GM23338 (cell line): ENCODE measurements at regions not wholly inside any gene's neighbourhood (a gene's known extent, or its start where the extent isn't known, plus 50 kb on each side); places are given as distances from the start of the nearest gene placed in this dataset.
A peak's percentile ranks its signal among the peaks of the same experiment; 100 is the strongest.

Source experiments
- ATAC-seq: fragments of 200-7000 bp; cut with Tn5 transposase; 3 replicates; pipeline ENCODE4 v1.9.1; 2020
- DNase-seq: peaks from one replicate; pipeline ENCODE4 v3.0.0-alpha.2; 2015; ENCODE audit warnings: low spot score
- H2AFZ ChIP-seq: fragments of 200-600 bp; sonication (generic); 2 replicates; pipeline ENCODE4 v1.8.0; 2016; ENCODE audit warnings: antibody characterized with exemption, mild to moderate bottlenecking, moderate library complexity
- H3F3A ChIP-seq: fragments of 200-600 bp; sonication (generic); replicated peaks from 2 replicates; pipeline ENCODE4 v1.8.0; 2017; ENCODE audit warnings: antibody characterized with exemption, mixed run types, low read depth
- H3K27ac ChIP-seq: fragments of 200-600 bp; sonication (generic); 2 replicates; pipeline ENCODE4 v1.6.1; 2016; ENCODE audit warnings: low read depth
- H3K27me3 ChIP-seq: fragments of 200-600 bp; sonication (generic); 2 replicates; pipeline ENCODE4 v1.8.0; 2016; ENCODE audit warnings: mild to moderate bottlenecking, mixed run types, moderate library complexity; ENCODE audit not compliant: insufficient read depth
- H3K36me3 ChIP-seq: fragments of 200-600 bp; sonication (generic); 2 replicates; pipeline ENCODE4 v1.8.0; 2016; ENCODE audit warnings: mild to moderate bottlenecking; ENCODE audit not compliant: insufficient read depth
- H3K4me1 ChIP-seq: fragments of 200-600 bp; sonication (generic); 2 replicates; pipeline ENCODE4 v1.8.0; 2016; ENCODE audit warnings: mild to moderate bottlenecking, moderate library complexity; ENCODE audit not compliant: insufficient read depth
- H3K4me2 ChIP-seq: fragments of 200-600 bp; sonication (generic); 2 replicates; pipeline ENCODE4 v1.7.1; 2017; ENCODE audit warnings: mixed run types
- H3K4me3 ChIP-seq: fragments of 200-600 bp; sonication (generic); 2 replicates; pipeline ENCODE4 v1.6.1; 2016; ENCODE audit warnings: mixed run types
- H3K79me2 ChIP-seq: fragments of 200-600 bp; sonication (generic); replicated peaks from 2 replicates; pipeline ENCODE4 v1.8.0; 2017; ENCODE audit warnings: mild to moderate bottlenecking; ENCODE audit not compliant: insufficient read depth
- H3K9me2 ChIP-seq: fragments of 200-600 bp; sonication (generic); 2 replicates; pipeline ENCODE4 v1.8.0; 2017; ENCODE audit not compliant: insufficient read depth
- H4K20me1 ChIP-seq: fragments of 200-600 bp; sonication (generic); replicated peaks from 2 replicates; pipeline ENCODE4 v1.8.0; 2017; ENCODE audit warnings: mild to moderate bottlenecking; ENCODE audit not compliant: insufficient read depth
- H3K27ac Mint-ChIP-seq: 2 replicates; pipeline ENCODE4 v1.8.0; 2020; ENCODE audit warnings: inconsistent platforms, mild to moderate bottlenecking, moderate library complexity, mixed read lengths
- H3K27me3 Mint-ChIP-seq: 3 replicates; pipeline ENCODE4 v1.8.0; 2022; ENCODE audit warnings: low read depth, mild to moderate bottlenecking, moderate library complexity, mixed read lengths, inconsistent platforms; ENCODE audit not compliant: insufficient read depth, poor library complexity
- H3K36me3 Mint-ChIP-seq: 3 replicates; pipeline ENCODE4 v1.8.0; 2021; ENCODE audit warnings: low read depth, mild to moderate bottlenecking, inconsistent platforms, moderate library complexity, mixed read lengths
- H3K4me1 Mint-ChIP-seq: 3 replicates; pipeline ENCODE4 v1.8.0; 2020; ENCODE audit warnings: mild to moderate bottlenecking, inconsistent platforms, mixed read lengths
- H3K4me3 Mint-ChIP-seq: 3 replicates; pipeline ENCODE4 v1.8.0; 2021; ENCODE audit warnings: moderate library complexity, mild to moderate bottlenecking, inconsistent platforms, mixed read lengths
- H3K9me3 Mint-ChIP-seq: 3 replicates; pipeline ENCODE4 v1.8.0; 2020; ENCODE audit warnings: moderate library complexity, mild to moderate bottlenecking, inconsistent platforms, mixed read lengths
- CREB1 ChIP-seq: fragments of 250-450 bp; sonication (Bioruptor Pico); IDR thresholded peaks from 2 replicates; pipeline ENCODE4 v1.5.0; 2020; ENCODE audit warnings: low read depth, mild to moderate bottlenecking, moderate library complexity
- ETS1 ChIP-seq: IDR thresholded peaks from 2 replicates; pipeline ENCODE4 v1.6.1; 2016; ENCODE audit warnings: antibody characterized with exemption
- EZH2 ChIP-seq: fragments of 200-600 bp; sonication (generic); IDR thresholded peaks from one replicate; pipeline ENCODE4 v1.8.0; 2017; ENCODE audit warnings: antibody characterized with exemption, mild to moderate bottlenecking, low read depth; ENCODE audit not compliant: unreplicated experiment
- EZH2phosphoT487 ChIP-seq: fragments of 200-600 bp; sonication (generic); IDR thresholded peaks from one replicate; pipeline ENCODE4 v1.8.1; 2018; ENCODE audit warnings: antibody characterized with exemption; ENCODE audit not compliant: unreplicated experiment
- JUNB ChIP-seq: IDR thresholded peaks from one replicate; pipeline ENCODE4 v1.6.1; 2016; ENCODE audit warnings: antibody characterized with exemption; ENCODE audit not compliant: unreplicated experiment
- NANOG ChIP-seq: IDR thresholded peaks from 2 replicates; pipeline ENCODE4 v1.6.1; 2016; ENCODE audit warnings: antibody characterized with exemption, borderline replicate concordance
- POLR2AphosphoS5 ChIP-seq: IDR thresholded peaks from 2 replicates; pipeline ENCODE4 v1.6.1; 2016; ENCODE audit warnings: antibody characterized with exemption, low read depth
- REST ChIP-seq: IDR thresholded peaks from one replicate; pipeline ENCODE4 v1.6.1; 2018; ENCODE audit warnings: antibody characterized with exemption; ENCODE audit not compliant: unreplicated experiment
- STAT1 ChIP-seq: IDR thresholded peaks from one replicate; pipeline ENCODE4 v1.6.1; 2016; ENCODE audit warnings: antibody characterized with exemption; ENCODE audit not compliant: unreplicated experiment
- ZNF114 ChIP-seq: fragments of 250-450 bp; sonication (Bioruptor Pico); IDR thresholded peaks from 2 replicates; pipeline ENCODE4 v1.5.0; 2020; ENCODE audit warnings: mild to moderate bottlenecking, moderate library complexity
- ZNF331 ChIP-seq: fragments of 250-450 bp; sonication (Bioruptor Pico); IDR thresholded peaks from 2 replicates; pipeline ENCODE4 v1.5.0; 2020; ENCODE audit warnings: low read depth, mild to moderate bottlenecking, moderate library complexity
- TF ChIP-seq, protein P1 (sequence below): fragments of 250-450 bp; sonication (Bioruptor Pico); IDR thresholded peaks from 2 replicates; pipeline ENCODE4 v1.5.0; 2020; ENCODE audit warnings: mild to moderate bottlenecking, moderate library complexity
- TF ChIP-seq, protein P2 (sequence below), 2 experiments: fragments of 200-600 bp in 1 of 2; sonication (generic) in 1 of 2; conservative IDR thresholded peaks; 2 replicates each; pipeline versions ENCODE4 v1.5.1 to v1.6.1; 2016 to 2017; ENCODE audit warnings: antibody characterized with exemption in 2 of 2, low read depth in 2 of 2, mild to moderate bottlenecking in 2 of 2, moderate library complexity in 1 of 2

- H2AFZ ChIP-seq = no peak overlapping the region
- Mint-ChIP-seq H3K36me3 (no peaks in the 10 kb centered on the region), H3K4me1 (peaks cover 22% of the 10 kb centered on the region), H3K27ac (no peak overlapping the region), H3K9me3 (0 out of 3 replicates have a peak, but pooled peaks cover 2% of the 10 kb centered on the region), H3K27me3 (no peaks in the 10 kb centered on the region), H3K4me3 (no peak overlapping the region)
- DNase-seq (no peak), ATAC-seq (no peak)
- H3F3A ChIP-seq = no peaks in the 10 kb centered on the region
- H3K4me3 ChIP-seq = no peak overlapping the region
- TF ChIP-seq EZH2 = no peak
- no peak for TF ChIP-seq ETS1
- TF ChIP-seq STAT1 = no peak
- TF ChIP-seq ZNF114 (CRISPR knock-in tag) = no peak
- TF ChIP-seq NANOG = no peak
- TF ChIP-seq REST = no peak
- TF ChIP-seq, protein P1, sequence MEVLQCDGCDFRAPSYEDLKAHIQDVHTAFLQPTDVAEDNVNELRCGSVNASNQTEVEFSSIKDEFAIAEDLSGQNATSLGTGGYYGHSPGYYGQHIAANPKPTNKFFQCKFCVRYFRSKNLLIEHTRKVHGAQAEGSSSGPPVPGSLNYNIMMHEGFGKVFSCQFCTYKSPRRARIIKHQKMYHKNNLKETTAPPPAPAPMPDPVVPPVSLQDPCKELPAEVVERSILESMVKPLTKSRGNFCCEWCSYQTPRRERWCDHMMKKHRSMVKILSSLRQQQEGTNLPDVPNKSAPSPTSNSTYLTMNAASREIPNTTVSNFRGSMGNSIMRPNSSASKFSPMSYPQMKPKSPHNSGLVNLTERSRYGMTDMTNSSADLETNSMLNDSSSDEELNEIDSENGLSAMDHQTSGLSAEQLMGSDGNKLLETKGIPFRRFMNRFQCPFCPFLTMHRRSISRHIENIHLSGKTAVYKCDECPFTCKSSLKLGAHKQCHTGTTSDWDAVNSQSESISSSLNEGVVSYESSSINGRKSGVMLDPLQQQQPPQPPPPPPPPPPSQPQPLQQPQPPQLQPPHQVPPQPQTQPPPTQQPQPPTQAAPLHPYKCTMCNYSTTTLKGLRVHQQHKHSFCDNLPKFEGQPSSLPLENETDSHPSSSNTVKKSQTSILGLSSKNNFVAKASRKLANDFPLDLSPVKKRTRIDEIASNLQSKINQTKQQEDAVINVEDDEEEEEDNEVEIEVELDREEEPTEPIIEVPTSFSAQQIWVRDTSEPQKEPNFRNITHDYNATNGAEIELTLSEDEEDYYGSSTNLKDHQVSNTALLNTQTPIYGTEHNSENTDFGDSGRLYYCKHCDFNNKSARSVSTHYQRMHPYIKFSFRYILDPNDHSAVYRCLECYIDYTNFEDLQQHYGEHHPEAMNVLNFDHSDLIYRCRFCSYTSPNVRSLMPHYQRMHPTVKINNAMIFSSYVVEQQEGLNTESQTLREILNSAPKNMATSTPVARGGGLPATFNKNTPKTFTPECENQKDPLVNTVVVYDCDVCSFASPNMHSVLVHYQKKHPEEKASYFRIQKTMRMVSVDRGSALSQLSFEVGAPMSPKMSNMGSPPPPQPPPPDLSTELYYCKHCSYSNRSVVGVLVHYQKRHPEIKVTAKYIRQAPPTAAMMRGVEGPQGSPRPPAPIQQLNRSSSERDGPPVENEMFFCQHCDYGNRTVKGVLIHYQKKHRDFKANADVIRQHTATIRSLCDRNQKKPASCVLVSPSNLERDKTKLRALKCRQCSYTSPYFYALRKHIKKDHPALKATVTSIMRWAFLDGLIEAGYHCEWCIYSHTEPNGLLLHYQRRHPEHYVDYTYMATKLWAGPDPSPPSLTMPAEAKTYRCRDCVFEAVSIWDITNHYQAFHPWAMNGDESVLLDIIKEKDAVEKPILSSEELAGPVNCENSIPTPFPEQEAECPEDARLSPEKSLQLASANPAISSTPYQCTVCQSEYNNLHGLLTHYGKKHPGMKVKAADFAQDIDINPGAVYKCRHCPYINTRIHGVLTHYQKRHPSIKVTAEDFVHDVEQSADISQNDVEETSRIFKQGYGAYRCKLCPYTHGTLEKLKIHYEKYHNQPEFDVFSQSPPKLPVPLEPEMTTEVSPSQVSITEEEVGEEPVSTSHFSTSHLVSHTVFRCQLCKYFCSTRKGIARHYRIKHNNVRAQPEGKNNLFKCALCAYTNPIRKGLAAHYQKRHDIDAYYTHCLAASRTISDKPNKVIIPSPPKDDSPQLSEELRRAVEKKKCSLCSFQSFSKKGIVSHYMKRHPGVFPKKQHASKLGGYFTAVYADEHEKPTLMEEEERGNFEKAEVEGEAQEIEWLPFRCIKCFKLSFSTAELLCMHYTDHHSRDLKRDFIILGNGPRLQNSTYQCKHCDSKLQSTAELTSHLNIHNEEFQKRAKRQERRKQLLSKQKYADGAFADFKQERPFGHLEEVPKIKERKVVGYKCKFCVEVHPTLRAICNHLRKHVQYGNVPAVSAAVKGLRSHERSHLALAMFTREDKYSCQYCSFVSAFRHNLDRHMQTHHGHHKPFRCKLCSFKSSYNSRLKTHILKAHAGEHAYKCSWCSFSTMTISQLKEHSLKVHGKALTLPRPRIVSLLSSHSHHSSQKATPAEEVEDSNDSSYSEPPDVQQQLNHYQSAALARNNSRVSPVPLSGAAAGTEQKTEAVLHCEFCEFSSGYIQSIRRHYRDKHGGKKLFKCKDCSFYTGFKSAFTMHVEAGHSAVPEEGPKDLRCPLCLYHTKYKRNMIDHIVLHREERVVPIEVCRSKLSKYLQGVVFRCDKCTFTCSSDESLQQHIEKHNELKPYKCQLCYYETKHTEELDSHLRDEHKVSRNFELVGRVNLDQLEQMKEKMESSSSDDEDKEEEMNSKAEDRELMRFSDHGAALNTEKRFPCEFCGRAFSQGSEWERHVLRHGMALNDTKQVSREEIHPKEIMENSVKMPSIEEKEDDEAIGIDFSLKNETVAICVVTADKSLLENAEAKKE = no peak
- no peak for TF ChIP-seq ZNF331 (CRISPR knock-in tag)
- no peak for TF ChIP-seq CREB1 (CRISPR knock-in tag)
- no peak for TF ChIP-seq POLR2AphosphoS5
- no peak for TF ChIP-seq EZH2phosphoT487
- TF ChIP-seq JUNB = no peak
- TF ChIP-seq, protein P2, sequence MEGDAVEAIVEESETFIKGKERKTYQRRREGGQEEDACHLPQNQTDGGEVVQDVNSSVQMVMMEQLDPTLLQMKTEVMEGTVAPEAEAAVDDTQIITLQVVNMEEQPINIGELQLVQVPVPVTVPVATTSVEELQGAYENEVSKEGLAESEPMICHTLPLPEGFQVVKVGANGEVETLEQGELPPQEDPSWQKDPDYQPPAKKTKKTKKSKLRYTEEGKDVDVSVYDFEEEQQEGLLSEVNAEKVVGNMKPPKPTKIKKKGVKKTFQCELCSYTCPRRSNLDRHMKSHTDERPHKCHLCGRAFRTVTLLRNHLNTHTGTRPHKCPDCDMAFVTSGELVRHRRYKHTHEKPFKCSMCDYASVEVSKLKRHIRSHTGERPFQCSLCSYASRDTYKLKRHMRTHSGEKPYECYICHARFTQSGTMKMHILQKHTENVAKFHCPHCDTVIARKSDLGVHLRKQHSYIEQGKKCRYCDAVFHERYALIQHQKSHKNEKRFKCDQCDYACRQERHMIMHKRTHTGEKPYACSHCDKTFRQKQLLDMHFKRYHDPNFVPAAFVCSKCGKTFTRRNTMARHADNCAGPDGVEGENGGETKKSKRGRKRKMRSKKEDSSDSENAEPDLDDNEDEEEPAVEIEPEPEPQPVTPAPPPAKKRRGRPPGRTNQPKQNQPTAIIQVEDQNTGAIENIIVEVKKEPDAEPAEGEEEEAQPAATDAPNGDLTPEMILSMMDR (conservative IDR thresholded peaks at IDR 0.05; ENCODE audit: low read depth in 2 of 2) = no peak
- H3K4me1 ChIP-seq = peaks cover 21% of the 10 kb centered on the region
- no peaks in the 10 kb centered on the region for H3K79me2 ChIP-seq
- no peaks in the 10 kb centered on the region for H4K20me1 ChIP-seq
- no peaks in the 10 kb centered on the region; the same call in 1 of the 2 replicates for H3K36me3 ChIP-seq
- no peaks in the 10 kb centered on the region for H3K27me3 ChIP-seq
- H3K9me2 ChIP-seq = no peaks in the 10 kb centered on the region; the same call in 1 of the 2 replicates
- H3K27ac ChIP-seq = no peak overlapping the region
- H3K4me2 ChIP-seq = peak overlapping the region; percentile 50; the same call in 1 of the 2 replicates
Measured at GRCh38 chr2:149824136-149824535, 236.6 kb upstream of the MMADHC start.
